ENCODE measurements at regions not wholly inside any gene's neighbourhood (a gene's known extent, or its start where the extent isn't known, plus 50 kb on each side); places are given as distances from the start of the nearest gene placed in this dataset.
A peak's percentile ranks its signal among the peaks of the same experiment; 100 is the strongest.

GRCh38 chr3:196140224-196140623 is 58.3 kb upstream of the TFRC start:
- ATAC-seq (peak; percentile 13), DNase-seq (ENCODE audit: extremely low read depth in 1 of 4, low spot score in 3 of 4) (peak; percentile 64 to 85 (median 74)), FAIRE-seq (peak; percentile 65)
- in situ Hi-C loops (cut with MboI), result no loop called here
- ChIA-PET CTCF (ENCODE audit: low intra/inter-chr PET ratio) (no interaction called here), POLR2A (interaction anchor here (0.6 to 10.0 kb wide), 3 partner anchors 9 to 1788 kb away, joined by 3 to 103 read pairs (median 3); no protein-coding TSS in a partner anchor)
- Histone ChIP-seq H3K4me1 (replicated peaks in 1 of 2; ENCODE audit: control insufficient read depth in 2 of 2, insufficient read depth in 2 of 2, low read length in 2 of 2) (peaks cover 63 to 68% of the 10 kb centered on the region in 2 experiments), H3K27ac (ENCODE audit: extremely low read depth, low read depth, low read length) (peak overlapping the region; percentile 99), H3K36me3 (ENCODE audit: control insufficient read depth, insufficient read depth, low read length) (0 out of 3 replicates have a peak, but pooled peaks cover 2% of the 10 kb centered on the region), H3K27me3 (ENCODE audit: control insufficient read depth in 2 of 2, insufficient read depth in 2 of 2, low read length in 2 of 2) (no peaks in the 10 kb centered on the region), H3K79me2 (ENCODE audit: control insufficient read depth, insufficient read depth, low read length) (peaks cover 45% of the 10 kb centered on the region), H3K4me2 (ENCODE audit: insufficient read depth, low read length) (peak overlapping the region; percentile 99; the same call in 1 of the 2 replicates), H3K9ac (ENCODE audit: insufficient read depth in 1 of 2, low read depth in 2 of 2, low read length in 2 of 2) (peak overlapping the region; percentile 55 to 85), H2AFZ (ENCODE audit: low read depth, low read length) (peak overlapping the region; percentile 79), H3K9me1 (ENCODE audit: control insufficient read depth, insufficient read depth, low read length) (no peaks in the 10 kb centered on the region), H4K20me1 (replicated peaks; ENCODE audit: control insufficient read depth, insufficient read depth, low read length) (no peaks in the 10 kb centered on the region), H3K9me3 (replicated peaks; ENCODE audit: control insufficient read depth, insufficient read depth, low read depth, low read length) (no peaks in the 10 kb centered on the region), H3K4me3 (no peak overlapping the region)
- intact Hi-C loops (cut with micrococcal nuclease), result no loop called here
- WGBS (ENCODE audit: insufficient coverage, low coverage, missing lambda C conversion rate), result 12% methylated on average over 12 of the region's 12 CpGs
- BruUV-seq (replicated peaks), result no TSS peak
- TF ChIP-seq CEBPG (CRISPR knock-in tag; IDR thresholded peaks at IDR 0.05) (no peak), CEBPG (tag; conservative IDR thresholded peaks at IDR 0.05 in 1 of 2, IDR thresholded peaks at IDR 0.05 in 1 of 2) (no peak), L3MBTL2 (IDR thresholded peaks at IDR 0.05) (no peak), HDAC3 (IDR thresholded peaks at IDR 0.05; ENCODE audit: borderline replicate concordance, partially characterized antibody) (peak; percentile 41), RERE (CRISPR knock-in tag; IDR thresholded peaks at IDR 0.05; ENCODE audit: borderline replicate concordance) (no peak), THRAP3 (IDR thresholded peaks at IDR 0.05; ENCODE audit: borderline replicate concordance) (no peak)
- TF ChIP-seq, protein P1, sequence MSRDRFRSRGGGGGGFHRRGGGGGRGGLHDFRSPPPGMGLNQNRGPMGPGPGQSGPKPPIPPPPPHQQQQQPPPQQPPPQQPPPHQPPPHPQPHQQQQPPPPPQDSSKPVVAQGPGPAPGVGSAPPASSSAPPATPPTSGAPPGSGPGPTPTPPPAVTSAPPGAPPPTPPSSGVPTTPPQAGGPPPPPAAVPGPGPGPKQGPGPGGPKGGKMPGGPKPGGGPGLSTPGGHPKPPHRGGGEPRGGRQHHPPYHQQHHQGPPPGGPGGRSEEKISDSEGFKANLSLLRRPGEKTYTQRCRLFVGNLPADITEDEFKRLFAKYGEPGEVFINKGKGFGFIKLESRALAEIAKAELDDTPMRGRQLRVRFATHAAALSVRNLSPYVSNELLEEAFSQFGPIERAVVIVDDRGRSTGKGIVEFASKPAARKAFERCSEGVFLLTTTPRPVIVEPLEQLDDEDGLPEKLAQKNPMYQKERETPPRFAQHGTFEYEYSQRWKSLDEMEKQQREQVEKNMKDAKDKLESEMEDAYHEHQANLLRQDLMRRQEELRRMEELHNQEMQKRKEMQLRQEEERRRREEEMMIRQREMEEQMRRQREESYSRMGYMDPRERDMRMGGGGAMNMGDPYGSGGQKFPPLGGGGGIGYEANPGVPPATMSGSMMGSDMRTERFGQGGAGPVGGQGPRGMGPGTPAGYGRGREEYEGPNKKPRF (IDR thresholded peaks at IDR 0.05; ENCODE audit: low read depth, low read length), result no peak
- TF ChIP-seq, protein P2, sequence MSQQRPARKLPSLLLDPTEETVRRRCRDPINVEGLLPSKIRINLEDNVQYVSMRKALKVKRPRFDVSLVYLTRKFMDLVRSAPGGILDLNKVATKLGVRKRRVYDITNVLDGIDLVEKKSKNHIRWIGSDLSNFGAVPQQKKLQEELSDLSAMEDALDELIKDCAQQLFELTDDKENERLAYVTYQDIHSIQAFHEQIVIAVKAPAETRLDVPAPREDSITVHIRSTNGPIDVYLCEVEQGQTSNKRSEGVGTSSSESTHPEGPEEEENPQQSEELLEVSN (IDR thresholded peaks at IDR 0.05; ENCODE audit: borderline replicate concordance in 1 of 2, extremely low read depth in 1 of 2, insufficient read depth in 1 of 2, insufficient read length in 1 of 2, low read depth in 1 of 2, low read length in 1 of 2, poor library complexity in 1 of 2, severe bottlenecking in 1 of 2), result peak in 1 of 2 experiments; percentile 22
- TF ChIP-seq, protein P3, sequence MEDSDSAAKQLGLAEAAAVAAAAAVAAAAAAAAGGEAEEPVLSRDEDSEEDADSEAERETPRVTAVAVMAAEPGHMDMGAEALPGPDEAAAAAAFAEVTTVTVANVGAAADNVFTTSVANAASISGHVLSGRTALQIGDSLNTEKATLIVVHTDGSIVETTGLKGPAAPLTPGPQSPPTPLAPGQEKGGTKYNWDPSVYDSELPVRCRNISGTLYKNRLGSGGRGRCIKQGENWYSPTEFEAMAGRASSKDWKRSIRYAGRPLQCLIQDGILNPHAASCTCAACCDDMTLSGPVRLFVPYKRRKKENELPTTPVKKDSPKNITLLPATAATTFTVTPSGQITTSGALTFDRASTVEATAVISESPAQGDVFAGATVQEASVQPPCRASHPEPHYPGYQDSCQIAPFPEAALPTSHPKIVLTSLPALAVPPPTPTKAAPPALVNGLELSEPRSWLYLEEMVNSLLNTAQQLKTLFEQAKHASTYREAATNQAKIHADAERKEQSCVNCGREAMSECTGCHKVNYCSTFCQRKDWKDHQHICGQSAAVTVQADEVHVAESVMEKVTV (CRISPR knock-in tag; IDR thresholded peaks at IDR 0.05), result no peak

All from K562 (cell line).